Vagina (tissue), 2 donors: ENCODE measurements at regions not wholly inside any gene's neighbourhood (a gene's known extent, or its start where the extent isn't known, plus 50 kb on each side); places are given as distances from the start of the nearest gene placed in this dataset.

Experiments used
- POLR2A ChIP-seq, 2 donors: fragments of 450-650 bp; IDR thresholded peaks; one replicate each; pipeline ENCODE4 v1.6.1; 2017; ENCODE audit warnings: antibody characterized with exemption in 2 of 2, mild to moderate bottlenecking in 2 of 2, moderate library complexity in 2 of 2
- TF ChIP-seq, protein P1 (sequence below), 3 experiments: fragments of 450-650 bp in 2 of 3; fragments of 200-600 bp in 1 of 3; sonication (generic) in 1 of 3; IDR thresholded peaks; one replicate each; pipeline ENCODE4 v1.5.1; 2017 to 2019; ENCODE audit warnings: antibody characterized with exemption in 3 of 3, mild to moderate bottlenecking in 2 of 3, moderate library complexity in 2 of 3

- no peak for TF ChIP-seq POLR2A (IDR thresholded peaks at IDR 0.05)
- TF ChIP-seq, protein P1, sequence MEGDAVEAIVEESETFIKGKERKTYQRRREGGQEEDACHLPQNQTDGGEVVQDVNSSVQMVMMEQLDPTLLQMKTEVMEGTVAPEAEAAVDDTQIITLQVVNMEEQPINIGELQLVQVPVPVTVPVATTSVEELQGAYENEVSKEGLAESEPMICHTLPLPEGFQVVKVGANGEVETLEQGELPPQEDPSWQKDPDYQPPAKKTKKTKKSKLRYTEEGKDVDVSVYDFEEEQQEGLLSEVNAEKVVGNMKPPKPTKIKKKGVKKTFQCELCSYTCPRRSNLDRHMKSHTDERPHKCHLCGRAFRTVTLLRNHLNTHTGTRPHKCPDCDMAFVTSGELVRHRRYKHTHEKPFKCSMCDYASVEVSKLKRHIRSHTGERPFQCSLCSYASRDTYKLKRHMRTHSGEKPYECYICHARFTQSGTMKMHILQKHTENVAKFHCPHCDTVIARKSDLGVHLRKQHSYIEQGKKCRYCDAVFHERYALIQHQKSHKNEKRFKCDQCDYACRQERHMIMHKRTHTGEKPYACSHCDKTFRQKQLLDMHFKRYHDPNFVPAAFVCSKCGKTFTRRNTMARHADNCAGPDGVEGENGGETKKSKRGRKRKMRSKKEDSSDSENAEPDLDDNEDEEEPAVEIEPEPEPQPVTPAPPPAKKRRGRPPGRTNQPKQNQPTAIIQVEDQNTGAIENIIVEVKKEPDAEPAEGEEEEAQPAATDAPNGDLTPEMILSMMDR (IDR thresholded peaks at IDR 0.05): no peak
These were observed 233.3 kb downstream of the CHD9NB start for GRCh38 chr16:52819405-52819804.
